ENCODE measurements at regions not wholly inside any gene's neighbourhood (a gene's known extent, or its start where the extent isn't known, plus 50 kb on each side); places are given as distances from the start of the nearest gene placed in this dataset.

GRCh38 chr10:85262992-85263391 is 934.6 kb downstream of the CCSER2 start:
- no peaks in the 10 kb centered on the region for H3K27me3 ChIP-seq
- H3K4me3 ChIP-seq, result no peak overlapping the region
- H3K27ac ChIP-seq, result no peak overlapping the region
- TF ChIP-seq EP300 (IDR thresholded peaks at IDR 0.05), result no peak
- no peak for TF ChIP-seq POLR2AphosphoS5 (IDR thresholded peaks at IDR 0.05)
- no peak for TF ChIP-seq CTCF (IDR thresholded peaks at IDR 0.05)
- TF ChIP-seq POLR2A (IDR thresholded peaks at IDR 0.05), result no peak
- no peaks in the 10 kb centered on the region for H3K4me1 ChIP-seq
- no peaks in the 10 kb centered on the region for H3K36me3 ChIP-seq
- ATAC-seq, result no peak
- no peaks in the 10 kb centered on the region for H3K9me3 ChIP-seq

GRCh38 chr10:85265121-85265520 is 936.7 kb downstream of the CCSER2 start:
- no peak overlapping the region for H3K4me3 ChIP-seq
- H3K36me3 ChIP-seq, result no peaks in the 10 kb centered on the region
- TF ChIP-seq CTCF (IDR thresholded peaks at IDR 0.05), result no peak
- H3K4me1 ChIP-seq, result no peaks in the 10 kb centered on the region
- H3K27ac ChIP-seq, result no peak overlapping the region
- H3K9me3 ChIP-seq, result no peaks in the 10 kb centered on the region
- ATAC-seq, result no peak
- no peaks in the 10 kb centered on the region for H3K27me3 ChIP-seq

GRCh38 chr10:85266808-85267207 is 938.4 kb downstream of the CCSER2 start:
- Histone ChIP-seq H3K4me3 (no peak overlapping the region), H3K9me3 (peaks cover 0 to 15% (median 0%) of the 10 kb centered on the region in 3 donors), H3K4me1 (no peaks in the 10 kb centered on the region), H3K27ac (no peak overlapping the region), H3K36me3 (no peaks in the 10 kb centered on the region), H3K27me3 (no peaks in the 10 kb centered on the region)
- TF ChIP-seq CTCF (IDR thresholded peaks at IDR 0.05), result no peak
- TF ChIP-seq EP300 (IDR thresholded peaks at IDR 0.05), result no peak
- no peak for TF ChIP-seq POLR2A (IDR thresholded peaks at IDR 0.05)
- no peak for TF ChIP-seq POLR2AphosphoS5 (IDR thresholded peaks at IDR 0.05)
- no peak for ATAC-seq
- WGBS, 2 donors (ENCODE audit: low coverage in 1 of 2), result 75 to 100% methylated on average over 1 of the region's 1 CpG

- Histone ChIP-seq H3K4me3 (no peak overlapping the region), H3K27ac (no peak overlapping the region), H3K4me1 (no peaks in the 10 kb centered on the region), H3K27me3 (no peaks in the 10 kb centered on the region), H3K9me3 (no peaks in the 10 kb centered on the region), H3K36me3 (no peaks in the 10 kb centered on the region)
- TF ChIP-seq CTCF (IDR thresholded peaks at IDR 0.05) (no peak), POLR2AphosphoS5 (IDR thresholded peaks at IDR 0.05) (no peak), POLR2A (IDR thresholded peaks at IDR 0.05) (no peak), EP300 (IDR thresholded peaks at IDR 0.05) (no peak)
- WGBS, 2 donors (ENCODE audit: low coverage in 1 of 2), result 40% methylated on average over 2 of the region's 4 CpGs; no CpG with 5 or more reads in 1 of the 2 donors
- ATAC-seq, result no peak
Measured at GRCh38 chr10:85280014-85280413, 951.6 kb downstream of the CCSER2 start.

- H3K27ac ChIP-seq, result no peak overlapping the region
- H3K9me3 ChIP-seq, result peaks cover 0 to 8% (median 0%) of the 10 kb centered on the region in 3 donors
- H3K4me3 ChIP-seq, result no peak overlapping the region
- no peak for ATAC-seq
- H3K4me1 ChIP-seq, result no peaks in the 10 kb centered on the region
- WGBS, 2 donors (ENCODE audit: low coverage in 1 of 2), result 20 to 35% methylated on average over 2 to 3 of the region's 3 CpGs
- TF ChIP-seq CTCF (IDR thresholded peaks at IDR 0.05), result no peak
- TF ChIP-seq POLR2A (IDR thresholded peaks at IDR 0.05), result no peak
- TF ChIP-seq POLR2AphosphoS5 (IDR thresholded peaks at IDR 0.05), result no peak
- no peak for TF ChIP-seq EP300 (IDR thresholded peaks at IDR 0.05)
- no peaks in the 10 kb centered on the region for H3K27me3 ChIP-seq
- H3K36me3 ChIP-seq, result no peaks in the 10 kb centered on the region
Measured at GRCh38 chr10:85284778-85285770, 956.7 kb downstream of the CCSER2 start.

Data from gastroesophageal sphincter (tissue), 4 donors.